Immature natural killer cell (primary cell): ENCODE measurements at regions not wholly inside any gene's neighbourhood (a gene's known extent, or its start where the extent isn't known, plus 50 kb on each side); places are given as distances from the start of the nearest gene placed in this dataset.

Source experiments
- DNase-seq, 3 donors: peaks; one replicate each; pipeline ENCODE4 v3.0.0; 2022; ENCODE audit warnings: mixed read lengths in 1 of 3
- H3K27ac Mint-ChIP-seq, 6 donors: one replicate each; pipeline ENCODE4 v1.8.0; 2020; ENCODE audit warnings: mixed read lengths in 6 of 6, mild to moderate bottlenecking in 5 of 6, inconsistent platforms in 4 of 6, moderate library complexity in 3 of 6
- H3K27me3 Mint-ChIP-seq, 3 donors: one replicate each; pipeline ENCODE4 v1.8.0; 2020 to 2021; ENCODE audit warnings: low read depth in 3 of 3, mild to moderate bottlenecking in 3 of 3, mixed read lengths in 3 of 3, moderate library complexity in 3 of 3, inconsistent platforms in 1 of 3
- H3K36me3 Mint-ChIP-seq, 3 donors: one replicate each; pipeline ENCODE4 v1.8.0; 2020; ENCODE audit warnings: mixed read lengths in 3 of 3, inconsistent platforms in 2 of 3, mild to moderate bottlenecking in 2 of 3
- H3K4me1 Mint-ChIP-seq, 2 donors: one replicate each; pipeline ENCODE4 v1.8.0; 2020; ENCODE audit warnings: inconsistent platforms in 2 of 2, mild to moderate bottlenecking in 2 of 2, mixed read lengths in 2 of 2, moderate library complexity in 1 of 2
- H3K4me3 Mint-ChIP-seq, 5 donors: one replicate each; pipeline ENCODE4 v1.8.0; 2020; ENCODE audit warnings: mild to moderate bottlenecking in 5 of 5, mixed read lengths in 5 of 5, inconsistent platforms in 3 of 5, moderate library complexity in 3 of 5
- H3K9me3 Mint-ChIP-seq, 6 donors: one replicate each; pipeline ENCODE4 v1.8.0; 2020; ENCODE audit warnings: mild to moderate bottlenecking in 6 of 6, mixed read lengths in 6 of 6, inconsistent platforms in 4 of 6, moderate library complexity in 3 of 6

- H3K27me3 Mint-ChIP-seq: peaks cover 0 to 2% (median 0%) of the 10 kb centered on the region in 3 donors
- peaks cover 0 to 49% (median 12%) of the 10 kb centered on the region in 6 donors for H3K9me3 Mint-ChIP-seq
- H3K4me1 Mint-ChIP-seq: no peaks in the 10 kb centered on the region
- H3K36me3 Mint-ChIP-seq: no peaks in the 10 kb centered on the region
- H3K4me3 Mint-ChIP-seq: no peak overlapping the region
- no peak overlapping the region for H3K27ac Mint-ChIP-seq
- DNase-seq: no peak
Observed at GRCh38 chr4:12178614-12179610, 750.2 kb upstream of the HS3ST1 start.

- Mint-ChIP-seq H3K9me3 (peaks cover 0 to 40% (median 12%) of the 10 kb centered on the region in 6 donors), H3K27ac (no peak overlapping the region), H3K4me1 (no peaks in the 10 kb centered on the region), H3K36me3 (no peaks in the 10 kb centered on the region), H3K27me3 (peaks cover 0 to 2% (median 0%) of the 10 kb centered on the region in 3 donors), H3K4me3 (no peak overlapping the region)
- no peak for DNase-seq
Observed at GRCh38 chr4:12177416-12177815, 748.7 kb upstream of the HS3ST1 start.

- H3K36me3 Mint-ChIP-seq: no peaks in the 10 kb centered on the region
- H3K27me3 Mint-ChIP-seq: peaks cover 0 to 2% (median 0%) of the 10 kb centered on the region in 3 donors
- peaks cover 0 to 36% (median 13%) of the 10 kb centered on the region in 6 donors for H3K9me3 Mint-ChIP-seq
- no peak overlapping the region for H3K4me3 Mint-ChIP-seq
- no peak for DNase-seq
- H3K27ac Mint-ChIP-seq: no peak overlapping the region
- no peaks in the 10 kb centered on the region for H3K4me1 Mint-ChIP-seq
Observed at GRCh38 chr4:12173496-12173895, 744.8 kb upstream of the HS3ST1 start.

- Mint-ChIP-seq H3K4me3 (no peak overlapping the region), H3K9me3 (peaks cover 0 to 29% (median 11%) of the 10 kb centered on the region in 6 donors), H3K36me3 (no peaks in the 10 kb centered on the region), H3K4me1 (no peaks in the 10 kb centered on the region), H3K27me3 (no peaks in the 10 kb centered on the region), H3K27ac (no peak overlapping the region)
- DNase-seq: no peak
Observed at GRCh38 chr4:12172198-12172973, 743.7 kb upstream of the HS3ST1 start.

- Mint-ChIP-seq H3K4me1 (no peaks in the 10 kb centered on the region), H3K4me3 (no peak overlapping the region), H3K27me3 (peaks cover 0 to 1% (median 0%) of the 10 kb centered on the region in 3 donors), H3K36me3 (no peaks in the 10 kb centered on the region), H3K27ac (no peak overlapping the region), H3K9me3 (peaks cover 0 to 42% (median 12%) of the 10 kb centered on the region in 6 donors)
- DNase-seq: no peak
Observed at GRCh38 chr4:12170308-12170707, 741.6 kb upstream of the HS3ST1 start.

- H3K36me3 Mint-ChIP-seq: peaks cover 0 to 3% (median 0%) of the 10 kb centered on the region in 3 donors
- DNase-seq: no peak
- no peaks in the 10 kb centered on the region for H3K4me1 Mint-ChIP-seq
- H3K27ac Mint-ChIP-seq: no peak overlapping the region
- peaks cover 0 to 3% (median 0%) of the 10 kb centered on the region in 3 donors for H3K27me3 Mint-ChIP-seq
- H3K9me3 Mint-ChIP-seq: peaks cover 5 to 44% (median 19%) of the 10 kb centered on the region in 6 donors
- no peak overlapping the region for H3K4me3 Mint-ChIP-seq
Observed at GRCh38 chr4:12165616-12166015, 736.9 kb upstream of the HS3ST1 start.

GRCh38 chr4:12146339-12146738, 717.6 kb upstream of the HS3ST1 start:
- Mint-ChIP-seq H3K36me3 (no peaks in the 10 kb centered on the region), H3K4me1 (no peaks in the 10 kb centered on the region), H3K27me3 (no peaks in the 10 kb centered on the region), H3K27ac (no peak overlapping the region), H3K9me3 (peaks cover 8 to 37% (median 14%) of the 10 kb centered on the region in 6 donors), H3K4me3 (no peak overlapping the region)
- no peak for DNase-seq

GRCh38 chr4:12145768-12146167, 717.1 kb upstream of the HS3ST1 start:
- no peak for DNase-seq

GRCh38 chr4:12145106-12145505, 716.4 kb upstream of the HS3ST1 start:
- Mint-ChIP-seq H3K27me3 (no peaks in the 10 kb centered on the region), H3K4me3 (no peak overlapping the region), H3K4me1 (no peaks in the 10 kb centered on the region), H3K27ac (no peak overlapping the region), H3K9me3 (peaks cover 5 to 37% (median 14%) of the 10 kb centered on the region in 6 donors), H3K36me3 (no peaks in the 10 kb centered on the region)
- DNase-seq: no peak

More at GRCh38 chr4:12145768-12146167, 717.1 kb upstream of the HS3ST1 start:
- no peaks in the 10 kb centered on the region for H3K27me3 Mint-ChIP-seq
- H3K36me3 Mint-ChIP-seq: no peaks in the 10 kb centered on the region
- H3K9me3 Mint-ChIP-seq: peaks cover 8 to 37% (median 13%) of the 10 kb centered on the region in 6 donors
- H3K4me1 Mint-ChIP-seq: no peaks in the 10 kb centered on the region
- H3K4me3 Mint-ChIP-seq: no peak overlapping the region
- H3K27ac Mint-ChIP-seq: no peak overlapping the region

GRCh38 chr4:12144051-12144450, 715.4 kb upstream of the HS3ST1 start:
- Mint-ChIP-seq H3K4me1 (no peaks in the 10 kb centered on the region), H3K36me3 (no peaks in the 10 kb centered on the region), H3K27me3 (no peaks in the 10 kb centered on the region), H3K27ac (no peak overlapping the region), H3K9me3 (peaks cover 5 to 37% (median 13%) of the 10 kb centered on the region in 6 donors), H3K4me3 (no peak overlapping the region)
- DNase-seq: no peak

GRCh38 chr4:12140864-12141263, 712.2 kb upstream of the HS3ST1 start:
- no peak overlapping the region for H3K27ac Mint-ChIP-seq
- H3K9me3 Mint-ChIP-seq: peaks cover 6 to 27% (median 13%) of the 10 kb centered on the region in 6 donors
- peaks cover 0 to 2% (median 0%) of the 10 kb centered on the region in 3 donors for H3K27me3 Mint-ChIP-seq
- no peak for DNase-seq
- no peak overlapping the region for H3K4me3 Mint-ChIP-seq
- no peaks in the 10 kb centered on the region for H3K36me3 Mint-ChIP-seq
- no peaks in the 10 kb centered on the region for H3K4me1 Mint-ChIP-seq

GRCh38 chr4:12139296-12139695, 710.6 kb upstream of the HS3ST1 start:
- H3K36me3 Mint-ChIP-seq: no peaks in the 10 kb centered on the region
- H3K27me3 Mint-ChIP-seq: peaks cover 0 to 2% (median 0%) of the 10 kb centered on the region in 3 donors
- no peak for DNase-seq
- no peak overlapping the region for H3K4me3 Mint-ChIP-seq
- no peak overlapping the region for H3K27ac Mint-ChIP-seq
- peaks cover 5 to 26% (median 14%) of the 10 kb centered on the region in 6 donors for H3K9me3 Mint-ChIP-seq
- no peaks in the 10 kb centered on the region for H3K4me1 Mint-ChIP-seq

GRCh38 chr4:12138488-12138887, 709.8 kb upstream of the HS3ST1 start:
- Mint-ChIP-seq H3K36me3 (no peaks in the 10 kb centered on the region), H3K4me1 (no peaks in the 10 kb centered on the region), H3K4me3 (no peak overlapping the region), H3K27ac (no peak overlapping the region), H3K9me3 (peaks cover 6 to 25% (median 15%) of the 10 kb centered on the region in 6 donors), H3K27me3 (peaks cover 0 to 2% (median 0%) of the 10 kb centered on the region in 3 donors)
- DNase-seq: no peak

- no peak overlapping the region for H3K27ac Mint-ChIP-seq
- no peaks in the 10 kb centered on the region for H3K36me3 Mint-ChIP-seq
- peaks cover 0 to 2% (median 0%) of the 10 kb centered on the region in 3 donors for H3K27me3 Mint-ChIP-seq
- H3K9me3 Mint-ChIP-seq: peaks cover 8 to 25% (median 18%) of the 10 kb centered on the region in 6 donors
- H3K4me1 Mint-ChIP-seq: no peaks in the 10 kb centered on the region
- DNase-seq: no peak
- no peak overlapping the region for H3K4me3 Mint-ChIP-seq
Observed at GRCh38 chr4:12137575-12137974, 708.9 kb upstream of the HS3ST1 start.
